ENCODE measurements at regions not wholly inside any gene's neighbourhood (a gene's known extent, or its start where the extent isn't known, plus 50 kb on each side); places are given as distances from the start of the nearest gene placed in this dataset.

GRCh38 chr20:54773643-54774000, 298.2 kb downstream of the DOK5 start:
- DNase-seq (ENCODE audit: low spot score in 2 of 2, unreplicated experiment in 2 of 2), result no peak
- no peaks in the 10 kb centered on the region for H3K36me3 Mint-ChIP-seq
- H3K27ac Mint-ChIP-seq, result no peak overlapping the region
- no peaks in the 10 kb centered on the region for H3K9me3 Mint-ChIP-seq
- H3K27me3 Mint-ChIP-seq (ENCODE audit: low read depth), result no peaks in the 10 kb centered on the region
- no peak overlapping the region for H3K4me3 Mint-ChIP-seq
- no peak for TF ChIP-seq CTCF (IDR thresholded peaks at IDR 0.05; ENCODE audit: unreplicated experiment)
- H3K4me1 Mint-ChIP-seq, result peaks cover 9% of the 10 kb centered on the region

GRCh38 chr20:54772893-54773642, 297.7 kb downstream of the DOK5 start:
- H3K9me3 Mint-ChIP-seq, result no peaks in the 10 kb centered on the region
- H3K4me1 Mint-ChIP-seq, result peaks cover 9% of the 10 kb centered on the region
- peak overlapping the region; percentile 13 for H3K27ac Mint-ChIP-seq
- no peak for TF ChIP-seq CTCF (IDR thresholded peaks at IDR 0.05; ENCODE audit: unreplicated experiment)
- no peak overlapping the region for H3K4me3 Mint-ChIP-seq
- DNase-seq (ENCODE audit: low spot score in 2 of 2, unreplicated experiment in 2 of 2), result no peak
- H3K27me3 Mint-ChIP-seq (ENCODE audit: low read depth), result no peaks in the 10 kb centered on the region
- H3K36me3 Mint-ChIP-seq, result no peaks in the 10 kb centered on the region

GRCh38 chr20:54766483-54766882, 291.1 kb downstream of the DOK5 start:
- Mint-ChIP-seq H3K27ac (no peak overlapping the region), H3K4me3 (no peak overlapping the region), H3K36me3 (no peaks in the 10 kb centered on the region), H3K27me3 (ENCODE audit: low read depth) (peaks cover 3% of the 10 kb centered on the region), H3K4me1 (no peaks in the 10 kb centered on the region), H3K9me3 (no peaks in the 10 kb centered on the region)
- DNase-seq (ENCODE audit: low spot score in 2 of 2, unreplicated experiment in 2 of 2), result no peak
- TF ChIP-seq CTCF (IDR thresholded peaks at IDR 0.05; ENCODE audit: unreplicated experiment), result no peak

GRCh38 chr20:54763366-54763765, 288.0 kb downstream of the DOK5 start:
- H3K36me3 Mint-ChIP-seq, result no peaks in the 10 kb centered on the region
- no peak overlapping the region for H3K4me3 Mint-ChIP-seq
- no peaks in the 10 kb centered on the region for H3K4me1 Mint-ChIP-seq
- DNase-seq (ENCODE audit: low spot score in 2 of 2, unreplicated experiment in 2 of 2), result no peak
- no peak overlapping the region for H3K27ac Mint-ChIP-seq
- TF ChIP-seq CTCF (IDR thresholded peaks at IDR 0.05; ENCODE audit: unreplicated experiment), result no peak
- H3K9me3 Mint-ChIP-seq, result peaks cover 5% of the 10 kb centered on the region
- peaks cover 4% of the 10 kb centered on the region for H3K27me3 Mint-ChIP-seq (ENCODE audit: low read depth)

- peaks cover 2% of the 10 kb centered on the region for H3K27me3 Mint-ChIP-seq (ENCODE audit: low read depth)
- DNase-seq (ENCODE audit: low spot score in 2 of 2, unreplicated experiment in 2 of 2), result no peak
- no peaks in the 10 kb centered on the region for H3K4me1 Mint-ChIP-seq
- peaks cover 11% of the 10 kb centered on the region for H3K9me3 Mint-ChIP-seq
- TF ChIP-seq CTCF (IDR thresholded peaks at IDR 0.05; ENCODE audit: unreplicated experiment), result no peak
- H3K36me3 Mint-ChIP-seq, result no peaks in the 10 kb centered on the region
- H3K27ac Mint-ChIP-seq, result no peak overlapping the region
- H3K4me3 Mint-ChIP-seq, result no peak overlapping the region
Observed at GRCh38 chr20:54759589-54759988, 284.2 kb downstream of the DOK5 start.

All from mesothelial cell of epicardium (in vitro differentiated cells).